Endothelial cell (in vitro differentiated cells): ENCODE measurements at regions not wholly inside any gene's neighbourhood (a gene's known extent, or its start where the extent isn't known, plus 50 kb on each side); places are given as distances from the start of the nearest gene placed in this dataset.
"Not testable (repeated sequence)": the region's sequence is repeated elsewhere in the genome, so short reads cannot be mapped to it uniquely, and the experiment has no call there.

Experiments used
- DNase-seq: peaks from one replicate; pipeline ENCODE4 v3.0.0; 2021; ENCODE audit warnings: low spot score
- H3K27ac Mint-ChIP-seq: one replicate; pipeline ENCODE4 v1.8.0; 2021; ENCODE audit warnings: mixed read lengths, inconsistent platforms; ENCODE audit not compliant: unreplicated experiment
- H3K27me3 Mint-ChIP-seq: one replicate; pipeline ENCODE4 v1.8.0; 2021; ENCODE audit warnings: mild to moderate bottlenecking, moderate library complexity, mixed read lengths, inconsistent platforms; ENCODE audit not compliant: unreplicated experiment
- H3K36me3 Mint-ChIP-seq: one replicate; pipeline ENCODE4 v1.8.0; 2021; ENCODE audit warnings: mild to moderate bottlenecking, low read depth, mixed read lengths, inconsistent platforms; ENCODE audit not compliant: unreplicated experiment
- H3K4me1 Mint-ChIP-seq: one replicate; pipeline ENCODE4 v1.8.0; 2021; ENCODE audit warnings: mild to moderate bottlenecking, mixed read lengths, inconsistent platforms; ENCODE audit not compliant: unreplicated experiment
- H3K4me3 Mint-ChIP-seq: one replicate; pipeline ENCODE4 v1.8.0; 2021; ENCODE audit warnings: mild to moderate bottlenecking, mixed read lengths, inconsistent platforms; ENCODE audit not compliant: unreplicated experiment
- H3K9me3 Mint-ChIP-seq: one replicate; pipeline ENCODE4 v1.8.0; 2021; ENCODE audit warnings: mixed read lengths, inconsistent platforms; ENCODE audit not compliant: unreplicated experiment
- CTCF ChIP-seq: fragments of 200-600 bp; sonication (generic); IDR thresholded peaks from one replicate; pipeline ENCODE4 v1.5.0; 2021; ENCODE audit warnings: antibody characterized with exemption; ENCODE audit not compliant: unreplicated experiment

- peak; percentile 56 for TF ChIP-seq CTCF
- H3K9me3 Mint-ChIP-seq = no peaks in the 10 kb centered on the region
- no peak overlapping the region for H3K4me3 Mint-ChIP-seq
- H3K27ac Mint-ChIP-seq = no peak overlapping the region
- peaks cover 4% of the 10 kb centered on the region for H3K36me3 Mint-ChIP-seq
- peaks cover 13% of the 10 kb centered on the region for H3K4me1 Mint-ChIP-seq
- no peaks in the 10 kb centered on the region for H3K27me3 Mint-ChIP-seq
- no peak for DNase-seq
Measured at GRCh38 chr12:14238221-14238792, 127.2 kb upstream of the ATF7IP start.

- peaks cover 3% of the 10 kb centered on the region for H3K9me3 Mint-ChIP-seq
- peaks cover 2% of the 10 kb centered on the region for H3K27me3 Mint-ChIP-seq
- DNase-seq = no peak
- H3K27ac Mint-ChIP-seq = no peak overlapping the region
- no peak for TF ChIP-seq CTCF
- peaks cover 15% of the 10 kb centered on the region for H3K4me1 Mint-ChIP-seq
- no peak overlapping the region for H3K4me3 Mint-ChIP-seq
- peaks cover 7% of the 10 kb centered on the region for H3K36me3 Mint-ChIP-seq
Measured at GRCh38 chr12:14239350-14239934, 126.0 kb upstream of the ATF7IP start.

- H3K4me1 Mint-ChIP-seq = peaks cover 23% of the 10 kb centered on the region
- H3K36me3 Mint-ChIP-seq = peaks cover 13% of the 10 kb centered on the region
- peaks cover 3% of the 10 kb centered on the region for H3K9me3 Mint-ChIP-seq
- peaks cover 5% of the 10 kb centered on the region for H3K27me3 Mint-ChIP-seq
- DNase-seq = no peak
- peak overlapping the region; percentile 50 for H3K27ac Mint-ChIP-seq
- TF ChIP-seq CTCF = no peak
- peak overlapping the region; percentile 47 for H3K4me3 Mint-ChIP-seq
Measured at GRCh38 chr12:14239935-14240872, 125.3 kb upstream of the ATF7IP start.

GRCh38 chr12:14240873-14241220 is 124.6 kb upstream of the ATF7IP start:
- Mint-ChIP-seq H3K4me3 (peak overlapping the region; percentile 6), H3K4me1 (peaks cover 24% of the 10 kb centered on the region), H3K36me3 (peaks cover 14% of the 10 kb centered on the region), H3K27ac (no peak overlapping the region), H3K9me3 (peaks cover 3% of the 10 kb centered on the region), H3K27me3 (peaks cover 5% of the 10 kb centered on the region)
- no peak for TF ChIP-seq CTCF
- DNase-seq = no peak

GRCh38 chr12:14242825-14243224 is 122.7 kb upstream of the ATF7IP start:
- not testable (repeated sequence) for H3K4me3 Mint-ChIP-seq, H3K9me3 Mint-ChIP-seq, H3K27ac Mint-ChIP-seq, DNase-seq, H3K27me3 Mint-ChIP-seq
- Mint-ChIP-seq H3K4me1 (peaks cover 24% of the 10 kb centered on the region), H3K36me3 (peaks cover 14% of the 10 kb centered on the region)
